ENCODE measurements at regions not wholly inside any gene's neighbourhood (a gene's known extent, or its start where the extent isn't known, plus 50 kb on each side); places are given as distances from the start of the nearest gene placed in this dataset.
"Not testable (repeated sequence)": the region's sequence is repeated elsewhere in the genome, so short reads cannot be mapped to it uniquely, and the experiment has no call there.

GRCh38 chr2:224173210-224173609 is 134.1 kb upstream of the SERPINE2 start:
- DNase-seq: no peak

- DNase-seq: no peak
These were observed 132.1 kb upstream of the SERPINE2 start for GRCh38 chr2:224171226-224171625.

- DNase-seq: no peak
These were observed 130.8 kb upstream of the SERPINE2 start for GRCh38 chr2:224169847-224170246.

GRCh38 chr2:224167781-224168180 is 128.7 kb upstream of the SERPINE2 start:
- DNase-seq: not testable (repeated sequence)

- DNase-seq: no peak
These were observed 127.6 kb upstream of the SERPINE2 start for GRCh38 chr2:224166654-224167053.

GRCh38 chr2:224165901-224166319 is 126.8 kb upstream of the SERPINE2 start:
- DNase-seq: no peak

- no peak for DNase-seq
These were observed 124.7 kb upstream of the SERPINE2 start for GRCh38 chr2:224163566-224164307.

GRCh38 chr2:224162122-224162521 is 123.0 kb upstream of the SERPINE2 start:
- no peak for DNase-seq

- no peak for DNase-seq
These were observed 122.6 kb upstream of the SERPINE2 start for GRCh38 chr2:224161712-224162111.

- no peak for DNase-seq
These were observed 121.8 kb upstream of the SERPINE2 start for GRCh38 chr2:224160917-224161316.

GRCh38 chr2:224159345-224159928 is 120.4 kb upstream of the SERPINE2 start:
- DNase-seq: no peak

GRCh38 chr2:224158831-224159230 is 119.7 kb upstream of the SERPINE2 start:
- DNase-seq: no peak

GRCh38 chr2:224158061-224158460 is 119.0 kb upstream of the SERPINE2 start:
- DNase-seq: no peak

GRCh38 chr2:224157655-224158054 is 118.6 kb upstream of the SERPINE2 start:
- DNase-seq: no peak

- DNase-seq: no peak
These were observed 117.3 kb upstream of the SERPINE2 start for GRCh38 chr2:224156436-224156835.

- DNase-seq: no peak
These were observed 116.8 kb upstream of the SERPINE2 start for GRCh38 chr2:224155896-224156295.

- no peak for DNase-seq
These were observed 116.3 kb upstream of the SERPINE2 start for GRCh38 chr2:224155371-224155770.

GRCh38 chr2:224151680-224152310 is 112.7 kb upstream of the SERPINE2 start:
- no peak for DNase-seq

GRCh38 chr2:224151161-224151560 is 112.1 kb upstream of the SERPINE2 start:
- no peak for DNase-seq

GRCh38 chr2:224148058-224148457 is 109.0 kb upstream of the SERPINE2 start:
- not testable (repeated sequence) for DNase-seq

- no peak for DNase-seq
These were observed 108.1 kb upstream of the SERPINE2 start for GRCh38 chr2:224147174-224147573.

GRCh38 chr2:224146356-224147160 is 107.5 kb upstream of the SERPINE2 start:
- no peak for DNase-seq

- no peak for DNase-seq
These were observed 106.8 kb upstream of the SERPINE2 start for GRCh38 chr2:224145751-224146355.
